ENCODE measurements at regions not wholly inside any gene's neighbourhood (a gene's known extent, or its start where the extent isn't known, plus 50 kb on each side); places are given as distances from the start of the nearest gene placed in this dataset.
A peak's percentile ranks its signal among the peaks of the same experiment; 100 is the strongest.
"Not testable (repeated sequence)": the region's sequence is repeated elsewhere in the genome, so short reads cannot be mapped to it uniquely, and the experiment has no call there.

DNA sequence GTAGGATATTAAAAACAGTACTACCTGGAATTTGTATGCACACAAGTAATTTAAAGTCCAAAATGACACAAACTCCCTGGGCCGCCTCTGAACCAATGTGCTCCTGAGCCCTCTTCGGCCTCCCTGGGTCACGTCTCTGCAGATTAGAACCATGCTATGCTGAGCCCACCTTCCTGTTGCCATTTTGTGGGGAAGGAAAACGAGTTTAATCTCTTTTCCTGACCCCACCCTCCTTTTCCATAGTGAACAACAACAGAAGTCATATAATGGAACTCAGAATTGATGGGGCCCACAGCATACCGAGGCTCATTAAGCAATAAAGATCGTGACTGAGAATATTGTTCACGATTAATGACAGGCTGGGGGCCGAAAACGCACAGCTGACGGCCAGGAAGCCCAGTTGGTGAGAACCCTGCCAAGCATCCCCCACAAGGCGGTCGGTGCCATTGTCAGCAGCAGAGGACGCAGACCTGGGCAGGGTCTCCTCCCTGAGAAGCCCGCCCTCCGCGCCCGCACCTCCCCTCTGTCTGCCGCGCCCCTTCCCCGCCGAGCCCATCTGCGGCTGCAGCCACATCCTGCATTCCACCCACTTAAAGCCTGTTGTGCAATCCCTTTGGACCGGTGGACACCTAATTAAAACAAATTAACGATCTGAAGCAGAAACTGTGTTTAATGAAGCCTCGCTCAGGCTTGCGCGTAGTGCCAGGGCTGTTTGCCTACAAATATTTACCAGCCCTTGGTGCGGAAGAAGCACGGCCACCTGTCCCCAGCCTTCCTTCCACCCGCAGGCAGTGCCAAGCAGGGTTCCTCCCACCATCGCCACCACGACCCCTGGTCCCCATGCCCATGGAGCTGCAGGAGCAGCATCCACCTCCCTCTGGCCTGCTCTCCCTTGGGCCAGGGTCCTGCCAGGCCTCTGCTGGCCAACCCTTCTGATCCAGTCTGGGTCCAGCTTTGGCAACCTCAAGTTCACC, 68.1 kb downstream of the DLL1 start:
- Histone ChIP-seq H3K27me3 (no peaks in the 10 kb centered on the region), H3K9me3 (no peaks in the 10 kb centered on the region), H3K27ac (no peak overlapping the region), H3K36me3 (no peaks in the 10 kb centered on the region), H3K4me3 (peak overlapping the region in 1 of 4 donors; percentile 2), H3K4me1 (peaks cover 12 to 20% (median 17%) of the 10 kb centered on the region in 4 donors)
- DNase-seq = peak; percentile 19 to 84
- ATAC-seq (ENCODE audit: low FRiP score in 2 of 2) = peak; percentile 20 to 47
- WGBS, 2 donors = 28 to 36% methylated on average over 15 to 32 of the region's 32 CpGs
- TF ChIP-seq, protein P1, sequence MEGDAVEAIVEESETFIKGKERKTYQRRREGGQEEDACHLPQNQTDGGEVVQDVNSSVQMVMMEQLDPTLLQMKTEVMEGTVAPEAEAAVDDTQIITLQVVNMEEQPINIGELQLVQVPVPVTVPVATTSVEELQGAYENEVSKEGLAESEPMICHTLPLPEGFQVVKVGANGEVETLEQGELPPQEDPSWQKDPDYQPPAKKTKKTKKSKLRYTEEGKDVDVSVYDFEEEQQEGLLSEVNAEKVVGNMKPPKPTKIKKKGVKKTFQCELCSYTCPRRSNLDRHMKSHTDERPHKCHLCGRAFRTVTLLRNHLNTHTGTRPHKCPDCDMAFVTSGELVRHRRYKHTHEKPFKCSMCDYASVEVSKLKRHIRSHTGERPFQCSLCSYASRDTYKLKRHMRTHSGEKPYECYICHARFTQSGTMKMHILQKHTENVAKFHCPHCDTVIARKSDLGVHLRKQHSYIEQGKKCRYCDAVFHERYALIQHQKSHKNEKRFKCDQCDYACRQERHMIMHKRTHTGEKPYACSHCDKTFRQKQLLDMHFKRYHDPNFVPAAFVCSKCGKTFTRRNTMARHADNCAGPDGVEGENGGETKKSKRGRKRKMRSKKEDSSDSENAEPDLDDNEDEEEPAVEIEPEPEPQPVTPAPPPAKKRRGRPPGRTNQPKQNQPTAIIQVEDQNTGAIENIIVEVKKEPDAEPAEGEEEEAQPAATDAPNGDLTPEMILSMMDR (IDR thresholded peaks at IDR 0.05) = no peak
- TF ChIP-seq POLR2A (IDR thresholded peaks at IDR 0.05) (no peak), EP300 (IDR thresholded peaks at IDR 0.05) (no peak), POLR2AphosphoS5 (IDR thresholded peaks at IDR 0.05) (no peak)

GRCh38 chr6:170221753-170222400, 69.0 kb downstream of the DLL1 start:
- no peak for ATAC-seq (ENCODE audit: low FRiP score in 2 of 2)
- H3K4me1 ChIP-seq = peaks cover 12 to 20% (median 17%) of the 10 kb centered on the region in 4 donors
- no peaks in the 10 kb centered on the region for H3K27me3 ChIP-seq
- no peak overlapping the region for H3K27ac ChIP-seq
- DNase-seq = peak in 1 of 2 donors; percentile 16
- no peaks in the 10 kb centered on the region for H3K36me3 ChIP-seq
- H3K9me3 ChIP-seq = no peaks in the 10 kb centered on the region
- no peak overlapping the region for H3K4me3 ChIP-seq
- 90 to 91% methylated on average over 18 to 29 of the region's 29 CpGs for WGBS, 2 donors
- TF ChIP-seq, protein P1 (IDR thresholded peaks at IDR 0.05) = no peak
- no peak for TF ChIP-seq POLR2A (IDR thresholded peaks at IDR 0.05)
- TF ChIP-seq POLR2AphosphoS5 (IDR thresholded peaks at IDR 0.05) = no peak
- no peak for TF ChIP-seq EP300 (IDR thresholded peaks at IDR 0.05)

GRCh38 chr6:170221052-170221752, 69.7 kb downstream of the DLL1 start:
- DNase-seq (no peak), ATAC-seq (ENCODE audit: low FRiP score in 2 of 2) (no peak)
- Histone ChIP-seq H3K27ac (no peak overlapping the region), H3K36me3 (no peaks in the 10 kb centered on the region), H3K4me1 (peaks cover 11 to 18% (median 14%) of the 10 kb centered on the region in 4 donors), H3K4me3 (no peak overlapping the region), H3K9me3 (no peaks in the 10 kb centered on the region), H3K27me3 (no peaks in the 10 kb centered on the region)
- TF ChIP-seq POLR2AphosphoS5 (IDR thresholded peaks at IDR 0.05) (no peak), EP300 (IDR thresholded peaks at IDR 0.05) (no peak), POLR2A (IDR thresholded peaks at IDR 0.05) (no peak)
- TF ChIP-seq, protein P1 (IDR thresholded peaks at IDR 0.05) = no peak
- 84 to 89% methylated on average over 29 of the region's 29 CpGs for WGBS, 2 donors

DNA sequence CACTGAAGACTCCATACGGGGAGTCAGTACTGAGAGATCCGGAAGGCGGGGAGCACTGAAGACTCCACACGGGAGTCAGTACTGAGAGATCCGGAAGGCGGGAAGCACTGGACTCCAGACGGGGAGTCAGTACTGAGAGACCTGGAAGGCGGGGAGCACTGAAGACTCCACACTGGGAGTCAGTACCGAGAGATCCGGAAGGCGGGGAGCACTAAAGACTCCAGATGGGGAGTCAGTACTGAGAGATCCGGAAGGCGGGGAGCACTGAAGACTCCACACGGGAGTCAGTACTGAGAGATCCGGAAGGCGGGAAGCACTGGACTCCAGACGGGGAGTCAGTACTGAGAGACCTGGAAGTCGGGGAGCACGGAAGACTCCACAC, 77.2 kb downstream of the DLL1 start:
- H3K36me3 ChIP-seq; H3K27ac ChIP-seq; DNase-seq; H3K4me1 ChIP-seq; ATAC-seq (ENCODE audit: low FRiP score in 2 of 2); H3K27me3 ChIP-seq; H3K4me3 ChIP-seq; H3K9me3 ChIP-seq: not testable (repeated sequence)
- WGBS, 2 donors = 93% methylated on average over 17 to 19 of the region's 19 CpGs

All from upper lobe of left lung (tissue), 6 donors.